ENCODE measurements at regions not wholly inside any gene's neighbourhood (a gene's known extent, or its start where the extent isn't known, plus 50 kb on each side); places are given as distances from the start of the nearest gene placed in this dataset.

- TF ChIP-seq, protein P1, sequence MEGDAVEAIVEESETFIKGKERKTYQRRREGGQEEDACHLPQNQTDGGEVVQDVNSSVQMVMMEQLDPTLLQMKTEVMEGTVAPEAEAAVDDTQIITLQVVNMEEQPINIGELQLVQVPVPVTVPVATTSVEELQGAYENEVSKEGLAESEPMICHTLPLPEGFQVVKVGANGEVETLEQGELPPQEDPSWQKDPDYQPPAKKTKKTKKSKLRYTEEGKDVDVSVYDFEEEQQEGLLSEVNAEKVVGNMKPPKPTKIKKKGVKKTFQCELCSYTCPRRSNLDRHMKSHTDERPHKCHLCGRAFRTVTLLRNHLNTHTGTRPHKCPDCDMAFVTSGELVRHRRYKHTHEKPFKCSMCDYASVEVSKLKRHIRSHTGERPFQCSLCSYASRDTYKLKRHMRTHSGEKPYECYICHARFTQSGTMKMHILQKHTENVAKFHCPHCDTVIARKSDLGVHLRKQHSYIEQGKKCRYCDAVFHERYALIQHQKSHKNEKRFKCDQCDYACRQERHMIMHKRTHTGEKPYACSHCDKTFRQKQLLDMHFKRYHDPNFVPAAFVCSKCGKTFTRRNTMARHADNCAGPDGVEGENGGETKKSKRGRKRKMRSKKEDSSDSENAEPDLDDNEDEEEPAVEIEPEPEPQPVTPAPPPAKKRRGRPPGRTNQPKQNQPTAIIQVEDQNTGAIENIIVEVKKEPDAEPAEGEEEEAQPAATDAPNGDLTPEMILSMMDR (IDR thresholded peaks at IDR 0.05; ENCODE audit: low read length, missing control alignments): no peak
These were observed 446.4 kb downstream of the EPHA4 start for GRCh38 chr2:221125691-221126090.

DNA sequence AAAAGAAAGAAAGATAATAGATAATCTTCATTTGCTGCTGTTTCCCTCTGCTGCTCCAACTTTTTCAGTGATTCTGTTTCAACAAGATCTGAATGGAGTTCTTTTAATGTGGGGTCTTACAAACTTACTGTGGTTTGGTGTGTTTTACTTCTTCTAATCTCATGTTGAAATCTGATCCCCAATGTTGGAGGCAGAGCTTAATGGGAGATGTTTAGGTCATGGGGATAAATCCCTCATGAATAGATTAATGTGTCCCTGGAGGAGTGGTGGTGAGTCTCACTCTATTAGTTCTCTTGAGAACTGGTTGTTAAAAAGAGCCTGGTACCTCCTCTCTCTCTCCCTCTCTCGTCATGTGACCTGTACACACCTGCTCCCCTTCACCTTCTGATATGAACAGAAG, 442.4 kb downstream of the EPHA4 start:
- H3K4me3 ChIP-seq (replicated peaks; ENCODE audit: low read depth, low read length): no peak overlapping the region
- TF ChIP-seq, protein P1 (IDR thresholded peaks at IDR 0.05; ENCODE audit: low read length, missing control alignments): no peak
- no peak for DNase-seq (ENCODE audit: low read depth)

More at GRCh38 chr2:221125691-221126090, 446.4 kb downstream of the EPHA4 start:
- no peak for DNase-seq (ENCODE audit: low read depth)
- H3K4me3 ChIP-seq (replicated peaks; ENCODE audit: low read depth, low read length): no peak overlapping the region

GRCh38 chr2:221130431-221130830, 441.7 kb downstream of the EPHA4 start:
- no peak for DNase-seq (ENCODE audit: low read depth)
- H3K4me3 ChIP-seq (replicated peaks; ENCODE audit: low read depth, low read length): no peak overlapping the region
- TF ChIP-seq, protein P1 (IDR thresholded peaks at IDR 0.05; ENCODE audit: low read length, missing control alignments): no peak

DNA sequence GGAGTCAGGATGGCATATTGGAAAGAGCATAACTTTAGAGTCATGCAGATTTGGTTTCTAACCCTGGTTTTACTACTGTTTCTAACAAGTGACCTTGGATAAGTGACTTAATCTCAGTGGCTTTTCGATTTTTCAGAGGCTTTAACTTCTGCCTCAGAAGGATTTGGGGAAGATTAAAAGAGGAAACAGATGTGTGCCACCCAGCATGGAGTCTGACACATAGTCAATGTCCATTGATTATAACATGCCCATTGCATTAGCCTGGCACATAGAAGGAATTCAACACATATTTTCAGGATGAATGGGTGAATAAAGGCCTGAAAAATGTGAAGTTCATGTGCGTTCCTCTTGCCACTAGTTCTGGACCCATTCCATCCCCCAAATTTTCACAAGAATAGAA, 438.2 kb downstream of the EPHA4 start:
- DNase-seq (ENCODE audit: low read depth): no peak
- no peak overlapping the region for H3K4me3 ChIP-seq (replicated peaks; ENCODE audit: low read depth, low read length)
- TF ChIP-seq, protein P1 (IDR thresholded peaks at IDR 0.05; ENCODE audit: low read length, missing control alignments): no peak

DNA sequence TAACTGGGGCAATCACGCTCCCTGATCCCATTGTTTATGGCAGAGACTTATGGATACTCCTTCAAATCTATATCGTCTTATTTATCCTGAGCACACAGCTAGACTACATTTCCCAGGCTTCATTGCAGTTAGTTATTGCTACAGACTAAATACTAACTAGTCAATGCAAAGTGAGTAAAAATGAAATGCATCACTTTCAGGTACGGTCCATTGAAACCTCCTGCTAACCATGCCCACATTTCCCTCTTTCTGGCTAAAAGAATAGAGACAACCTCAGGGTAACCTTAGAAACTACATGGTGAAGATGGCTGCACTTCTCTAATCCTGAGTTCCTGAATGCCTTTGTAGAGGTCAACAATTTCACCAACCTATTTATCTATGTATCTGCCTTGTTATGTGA, 437.4 kb downstream of the EPHA4 start:
- DNase-seq (ENCODE audit: low read depth): no peak
- TF ChIP-seq, protein P1 (IDR thresholded peaks at IDR 0.05; ENCODE audit: low read length, missing control alignments): no peak
- H3K4me3 ChIP-seq (replicated peaks; ENCODE audit: low read depth, low read length): no peak overlapping the region

GRCh38 chr2:221135699-221136098, 436.4 kb downstream of the EPHA4 start:
- H3K4me3 ChIP-seq (replicated peaks; ENCODE audit: low read depth, low read length): no peak overlapping the region
- TF ChIP-seq, protein P1 (IDR thresholded peaks at IDR 0.05; ENCODE audit: low read length, missing control alignments): no peak
- no peak for DNase-seq (ENCODE audit: low read depth)

GRCh38 chr2:221137385-221137784, 434.7 kb downstream of the EPHA4 start:
- DNase-seq (ENCODE audit: low read depth): no peak
- TF ChIP-seq, protein P1 (IDR thresholded peaks at IDR 0.05; ENCODE audit: low read length, missing control alignments): no peak
- H3K4me3 ChIP-seq (replicated peaks; ENCODE audit: low read depth, low read length): no peak overlapping the region
